NCI-H146 treated with DMSO at 0.1 percent for 48 hours (cell line): ENCODE measurements at regions not wholly inside any gene's neighbourhood (a gene's known extent, or its start where the extent isn't known, plus 50 kb on each side); places are given as distances from the start of the nearest gene placed in this dataset.

ENCODE experiments used
- DNase-seq: peaks from one replicate; lab custom pipeline; 2025; ENCODE audit not compliant: unreplicated experiment; lab: John Stamatoyannopoulos, UW

- DNase-seq = no peak
These were observed 348.6 kb upstream of the CDIN1 start for GRCh38 chr15:36230776-36231175.

- DNase-seq = no peak
These were observed 346.9 kb upstream of the CDIN1 start for GRCh38 chr15:36232491-36232890.

GRCh38 chr15:36234743-36235142, 344.7 kb upstream of the CDIN1 start:
- no peak for DNase-seq

- no peak for DNase-seq
These were observed 344.3 kb upstream of the CDIN1 start for GRCh38 chr15:36235173-36235572.

GRCh38 chr15:36239509-36239908, 339.9 kb upstream of the CDIN1 start:
- no peak for DNase-seq

- DNase-seq = no peak
These were observed 328.0 kb upstream of the CDIN1 start for GRCh38 chr15:36251450-36251849.

- no peak for DNase-seq
These were observed 327.2 kb upstream of the CDIN1 start for GRCh38 chr15:36252146-36252711.

- no peak for DNase-seq
These were observed 325.0 kb upstream of the CDIN1 start for GRCh38 chr15:36254426-36254825.

GRCh38 chr15:36256404-36256807, 323.0 kb upstream of the CDIN1 start:
- no peak for DNase-seq

- no peak for DNase-seq
These were observed 315.8 kb upstream of the CDIN1 start for GRCh38 chr15:36263666-36264065.

GRCh38 chr15:36265422-36265821, 314.0 kb upstream of the CDIN1 start:
- DNase-seq = no peak

- no peak for DNase-seq
These were observed 308.4 kb upstream of the CDIN1 start for GRCh38 chr15:36271048-36271447.

- no peak for DNase-seq
These were observed 303.8 kb upstream of the CDIN1 start for GRCh38 chr15:36275656-36276055.

GRCh38 chr15:36278219-36278618, 301.2 kb upstream of the CDIN1 start:
- DNase-seq = no peak

GRCh38 chr15:36282821-36283220, 296.6 kb upstream of the CDIN1 start:
- DNase-seq = no peak

GRCh38 chr15:36284911-36285310, 294.5 kb upstream of the CDIN1 start:
- no peak for DNase-seq

- no peak for DNase-seq
These were observed 287.9 kb upstream of the CDIN1 start for GRCh38 chr15:36291501-36291900.

- DNase-seq = no peak
These were observed 285.1 kb upstream of the CDIN1 start for GRCh38 chr15:36294359-36294758.

- DNase-seq = no peak
These were observed 277.5 kb upstream of the CDIN1 start for GRCh38 chr15:36301947-36302346.

GRCh38 chr15:36313021-36313420, 266.4 kb upstream of the CDIN1 start:
- DNase-seq = no peak

GRCh38 chr15:36313736-36314280, 265.6 kb upstream of the CDIN1 start:
- DNase-seq = no peak

- DNase-seq = no peak
These were observed 263.8 kb upstream of the CDIN1 start for GRCh38 chr15:36315649-36316048.

- DNase-seq = no peak
These were observed 255.8 kb upstream of the CDIN1 start for GRCh38 chr15:36323615-36324014.
